WTC11 (cell line): ENCODE measurements at regions not wholly inside any gene's neighbourhood (a gene's known extent, or its start where the extent isn't known, plus 50 kb on each side); places are given as distances from the start of the nearest gene placed in this dataset.

Experiments used
- CBFB ChIP-seq: sonication (generic); formaldehyde crosslinking; IDR thresholded peaks from 2 replicates; pipeline ENCODE4 v1.8.1; 2022; ENCODE audit warnings: mild to moderate bottlenecking, low read depth, missing genetic modification reagents
- CREB1 ChIP-seq: sonication (generic); formaldehyde crosslinking; IDR thresholded peaks from 2 replicates; pipeline ENCODE4 v1.8.0; 2023; ENCODE audit warnings: mild to moderate bottlenecking, missing genetic modification reagents
- CTCF ChIP-seq: fragments of 200-600 bp; IDR thresholded peaks from 2 replicates; pipeline ENCODE4 v1.8.0; 2022; ENCODE audit warnings: antibody characterized with exemption
- SMAD3 ChIP-seq: sonication (generic); formaldehyde crosslinking; IDR thresholded peaks from 2 replicates; pipeline ENCODE4 v1.8.0; 2022; ENCODE audit warnings: missing genetic modification reagents, mild to moderate bottlenecking, borderline replicate concordance

- no peak for TF ChIP-seq CREB1 (CRISPR knock-in tag)
- no peak for TF ChIP-seq SMAD3 (CRISPR knock-in tag)
- TF ChIP-seq CTCF: no peak
- no peak for TF ChIP-seq CBFB (CRISPR knock-in tag)
Observed at GRCh38 chr3:107868449-107868848, 222.4 kb downstream of the CD47 start.
